ENCODE measurements at regions not wholly inside any gene's neighbourhood (a gene's known extent, or its start where the extent isn't known, plus 50 kb on each side); places are given as distances from the start of the nearest gene placed in this dataset.

GRCh38 chr12:42857106-42857505 lies 267.6 kb upstream of the PRICKLE1 start:
- H2AFZ ChIP-seq (ENCODE audit: low read depth, low read length) = no peak overlapping the region
- BruUV-seq (replicated peaks) = no TSS peak
- no peak overlapping the region for H3K4me3 ChIP-seq (replicated peaks in 1 of 3; ENCODE audit: insufficient read depth in 1 of 3, low read depth in 1 of 3, low read length in 3 of 3)
- POLR2A ChIA-PET = no interaction called here
- TF ChIP-seq CTCF (IDR thresholded peaks at IDR 0.05; ENCODE audit: extremely low read depth in 1 of 2, insufficient read depth in 1 of 2, low read depth in 1 of 2, low read length in 2 of 2) = no peak
- no peak for TF ChIP-seq MYC (IDR thresholded peaks at IDR 0.05; ENCODE audit: low read depth, low read length)
- TF ChIP-seq POLR2A (IDR thresholded peaks at IDR 0.05; ENCODE audit: low read depth, low read length) = no peak
- TF ChIP-seq JUN (IDR thresholded peaks at IDR 0.05; ENCODE audit: borderline replicate concordance, insufficient read depth, insufficient read length, low read depth) = no peak
- TF ChIP-seq EZH2 (IDR thresholded peaks at IDR 0.05; ENCODE audit: borderline replicate concordance, low read depth, low read length, severe bottlenecking) = no peak
- TF ChIP-seq GATA2 (IDR thresholded peaks at IDR 0.05; ENCODE audit: insufficient read depth, insufficient read length, low read depth, low read length) = no peak
- TF ChIP-seq POLR2AphosphoS5 (IDR thresholded peaks at IDR 0.05; ENCODE audit: insufficient read depth, low read depth, low read length) = no peak
- TF ChIP-seq MAX (IDR thresholded peaks at IDR 0.05; ENCODE audit: insufficient read depth, insufficient read length) = no peak
- no peak for TF ChIP-seq FOS (IDR thresholded peaks at IDR 0.05; ENCODE audit: borderline replicate concordance, insufficient read depth, low read length)
- H3K4me1 ChIP-seq (ENCODE audit: control insufficient read depth, extremely low read depth, insufficient read depth, low read length) = no peaks in the 10 kb centered on the region
- no peak overlapping the region for H3K4me2 ChIP-seq (ENCODE audit: insufficient read depth, low read length)
- DNase-seq (ENCODE audit: low read depth, low spot score) = no peak
- H3K9me1 ChIP-seq (replicated peaks; ENCODE audit: control insufficient read depth, extremely low read depth, insufficient read depth, low read length) = no peaks in the 10 kb centered on the region
- intact Hi-C loops (cut with micrococcal nuclease) (no loop called here), dilution Hi-C loops (cut with MboI; ENCODE audit: extremely low pct_ligation_motif_present, low sequenced_read_pairs) (no loop called here)
- H4K20me1 ChIP-seq (replicated peaks; ENCODE audit: control insufficient read depth, extremely low read depth, insufficient read depth, low read length) = no peaks in the 10 kb centered on the region
- CTCF ChIA-PET = interaction anchor here (0.9 to 1.6 kb wide), 3 partner anchors 26 to 72 kb away, joined by 3 to 4 read pairs (median 3); no protein-coding TSS in a partner anchor
- no peaks in the 10 kb centered on the region for H3K9me3 ChIP-seq (replicated peaks; ENCODE audit: control insufficient read depth, insufficient read depth, low read length)
- no peaks in the 10 kb centered on the region for H3K27me3 ChIP-seq (ENCODE audit: control insufficient read depth in 2 of 2, insufficient read depth in 2 of 2, low read length in 2 of 2)
- H3K27ac ChIP-seq (ENCODE audit: insufficient read depth, low read depth, low read length) = no peak overlapping the region
- no peak overlapping the region for H3K9ac ChIP-seq (replicated peaks; ENCODE audit: extremely low read depth, insufficient read depth, low read length)
- H3K79me2 ChIP-seq (ENCODE audit: control insufficient read depth, insufficient read depth, low read length) = no peaks in the 10 kb centered on the region
- H3K36me3 ChIP-seq (ENCODE audit: control insufficient read depth in 2 of 2, extremely low read depth in 1 of 2, insufficient read depth in 2 of 2, low read length in 2 of 2) = no peaks in the 10 kb centered on the region
- no peak for FAIRE-seq

Data from endothelial cell of umbilical vein (primary cell).